ENCODE measurements at regions not wholly inside any gene's neighbourhood (a gene's known extent, or its start where the extent isn't known, plus 50 kb on each side); places are given as distances from the start of the nearest gene placed in this dataset.
A peak's percentile ranks its signal among the peaks of the same experiment; 100 is the strongest.

- no peak overlapping the region for H3K4me3 Mint-ChIP-seq (ENCODE audit: unreplicated experiment)
- H3K4me2 ChIP-seq (ENCODE audit: low read length), result no peak overlapping the region
- H3K4me1 ChIP-seq (ENCODE audit: insufficient read depth, low read length), result no peaks in the 10 kb centered on the region
- TF ChIP-seq CTCF (IDR thresholded peaks at IDR 0.05; ENCODE audit: insufficient read depth, low read depth, low read length), result no peak
- H3K27me3 Mint-ChIP-seq (ENCODE audit: low read depth, unreplicated experiment), result no peaks in the 10 kb centered on the region
- FAIRE-seq (no peak), DNase-seq (ENCODE audit: low read depth) (no peak)
- no peaks in the 10 kb centered on the region for H3K36me3 Mint-ChIP-seq (ENCODE audit: low read depth, unreplicated experiment)
- H3K9me3 ChIP-seq (ENCODE audit: insufficient read depth, low read depth, low read length), result peaks cover 5% of the 10 kb centered on the region
- peaks cover 4% of the 10 kb centered on the region for H3K4me1 Mint-ChIP-seq (ENCODE audit: low read depth, unreplicated experiment)
- no peaks in the 10 kb centered on the region for H4K20me1 ChIP-seq (ENCODE audit: insufficient read depth, low read length)
- H3K4me3 ChIP-seq (ENCODE audit: insufficient read depth, low read depth, low read length), result no peak overlapping the region
- peak overlapping the region; percentile 7 for H3K27ac Mint-ChIP-seq (ENCODE audit: unreplicated experiment)
- no peak overlapping the region for H3K27ac ChIP-seq (ENCODE audit: low read depth, low read length)
- H3K9me3 Mint-ChIP-seq (ENCODE audit: unreplicated experiment), result peaks cover 3% of the 10 kb centered on the region
- H3K9ac ChIP-seq (ENCODE audit: low read length), result no peak overlapping the region
- no peaks in the 10 kb centered on the region for H3K36me3 ChIP-seq (ENCODE audit: insufficient read depth, low read length)
- H2AFZ ChIP-seq (ENCODE audit: low read depth, low read length), result no peak overlapping the region
- H3K79me2 ChIP-seq (ENCODE audit: insufficient read depth, low read length), result no peaks in the 10 kb centered on the region
- H3K27me3 ChIP-seq (ENCODE audit: insufficient read depth, low read length), result no peaks in the 10 kb centered on the region
These were observed 307.7 kb downstream of the GPM6A start for GRCh38 chr4:175504318-175504717.

GRCh38 chr4:175509320-175509719 lies 302.7 kb downstream of the GPM6A start:
- no peak overlapping the region for H3K9ac ChIP-seq (ENCODE audit: low read length)
- no peaks in the 10 kb centered on the region for H4K20me1 ChIP-seq (ENCODE audit: insufficient read depth, low read length)
- H3K36me3 ChIP-seq (ENCODE audit: insufficient read depth, low read length), result no peaks in the 10 kb centered on the region
- H3K9me3 ChIP-seq (ENCODE audit: insufficient read depth, low read depth, low read length), result no peaks in the 10 kb centered on the region
- H3K27me3 ChIP-seq (ENCODE audit: insufficient read depth, low read length), result no peaks in the 10 kb centered on the region
- TF ChIP-seq EZH2 (IDR thresholded peaks at IDR 0.05; ENCODE audit: insufficient read depth, low read length) (no peak), CTCF (IDR thresholded peaks at IDR 0.05; ENCODE audit: insufficient read depth, low read depth, low read length) (no peak)
- H3K4me1 ChIP-seq (ENCODE audit: insufficient read depth, low read length), result no peaks in the 10 kb centered on the region
- no peak overlapping the region for H3K27ac ChIP-seq (ENCODE audit: low read depth, low read length)
- H3K79me2 ChIP-seq (ENCODE audit: insufficient read depth, low read length), result no peaks in the 10 kb centered on the region
- Mint-ChIP-seq H3K9me3 (ENCODE audit: unreplicated experiment) (no peaks in the 10 kb centered on the region), H3K4me3 (ENCODE audit: unreplicated experiment) (no peak overlapping the region), H3K27me3 (ENCODE audit: low read depth, unreplicated experiment) (no peaks in the 10 kb centered on the region), H3K4me1 (ENCODE audit: low read depth, unreplicated experiment) (peaks cover 4% of the 10 kb centered on the region), H3K27ac (ENCODE audit: unreplicated experiment) (no peak overlapping the region), H3K36me3 (ENCODE audit: low read depth, unreplicated experiment) (no peaks in the 10 kb centered on the region)
- H3K4me3 ChIP-seq (ENCODE audit: insufficient read depth, low read depth, low read length), result no peak overlapping the region
- FAIRE-seq (no peak), DNase-seq (ENCODE audit: low read depth) (no peak)
- no peak overlapping the region for H3K4me2 ChIP-seq (ENCODE audit: low read length)
- no peak overlapping the region for H2AFZ ChIP-seq (ENCODE audit: low read depth, low read length)

GRCh38 chr4:175511861-175512260 lies 300.2 kb downstream of the GPM6A start:
- H3K4me2 ChIP-seq (ENCODE audit: low read length), result no peak overlapping the region
- no peak overlapping the region for H3K9ac ChIP-seq (ENCODE audit: low read length)
- TF ChIP-seq CTCF (IDR thresholded peaks at IDR 0.05; ENCODE audit: insufficient read depth, low read depth, low read length) (no peak), EZH2 (IDR thresholded peaks at IDR 0.05; ENCODE audit: insufficient read depth, low read length) (no peak)
- H3K27ac Mint-ChIP-seq (ENCODE audit: unreplicated experiment), result no peak overlapping the region
- H3K4me1 Mint-ChIP-seq (ENCODE audit: low read depth, unreplicated experiment), result peaks cover 4% of the 10 kb centered on the region
- DNase-seq (ENCODE audit: low read depth) (no peak), FAIRE-seq (no peak)
- H3K27ac ChIP-seq (ENCODE audit: low read depth, low read length), result no peak overlapping the region
- H3K4me1 ChIP-seq (ENCODE audit: insufficient read depth, low read length), result no peaks in the 10 kb centered on the region
- H3K27me3 ChIP-seq (ENCODE audit: insufficient read depth, low read length), result no peaks in the 10 kb centered on the region
- H3K9me3 Mint-ChIP-seq (ENCODE audit: unreplicated experiment), result no peaks in the 10 kb centered on the region
- no peaks in the 10 kb centered on the region for H3K79me2 ChIP-seq (ENCODE audit: insufficient read depth, low read length)
- no peaks in the 10 kb centered on the region for H3K9me3 ChIP-seq (ENCODE audit: insufficient read depth, low read depth, low read length)
- no peak overlapping the region for H3K4me3 Mint-ChIP-seq (ENCODE audit: unreplicated experiment)
- H2AFZ ChIP-seq (ENCODE audit: low read depth, low read length), result no peak overlapping the region
- no peaks in the 10 kb centered on the region for H3K36me3 Mint-ChIP-seq (ENCODE audit: low read depth, unreplicated experiment)
- H3K4me3 ChIP-seq (ENCODE audit: insufficient read depth, low read depth, low read length), result no peak overlapping the region
- H4K20me1 ChIP-seq (ENCODE audit: insufficient read depth, low read length), result no peaks in the 10 kb centered on the region
- H3K27me3 Mint-ChIP-seq (ENCODE audit: low read depth, unreplicated experiment), result no peaks in the 10 kb centered on the region
- no peaks in the 10 kb centered on the region for H3K36me3 ChIP-seq (ENCODE audit: insufficient read depth, low read length)
